MM.1S (cell line): ENCODE measurements at regions not wholly inside any gene's neighbourhood (a gene's known extent, or its start where the extent isn't known, plus 50 kb on each side); places are given as distances from the start of the nearest gene placed in this dataset.

Experiments used
- EZH2 ChIP-seq: fragments of 300-600 bp; sonication (generic); optimal IDR thresholded peaks from 2 replicates; pipeline ENCODE3; 2017; ENCODE audit warnings: low read depth, mild to moderate bottlenecking, antibody characterized with exemption, low read length, mixed read lengths
- EZH2phosphoT487 ChIP-seq: fragments of 300-600 bp; sonication (generic); IDR thresholded peaks from 2 replicates; pipeline ENCODE4 v1.6.1; 2018; ENCODE audit warnings: antibody characterized with exemption, low read length
- TF ChIP-seq, protein P1 (sequence below): fragments of 300-600 bp; sonication (generic); IDR thresholded peaks from 2 replicates; pipeline ENCODE4 v1.5.1; 2016; ENCODE audit warnings: antibody characterized with exemption, low read length, mixed read lengths

GRCh38 chr11:134616038-134616437, 204.0 kb upstream of the B3GAT1 start:
- TF ChIP-seq, protein P1, sequence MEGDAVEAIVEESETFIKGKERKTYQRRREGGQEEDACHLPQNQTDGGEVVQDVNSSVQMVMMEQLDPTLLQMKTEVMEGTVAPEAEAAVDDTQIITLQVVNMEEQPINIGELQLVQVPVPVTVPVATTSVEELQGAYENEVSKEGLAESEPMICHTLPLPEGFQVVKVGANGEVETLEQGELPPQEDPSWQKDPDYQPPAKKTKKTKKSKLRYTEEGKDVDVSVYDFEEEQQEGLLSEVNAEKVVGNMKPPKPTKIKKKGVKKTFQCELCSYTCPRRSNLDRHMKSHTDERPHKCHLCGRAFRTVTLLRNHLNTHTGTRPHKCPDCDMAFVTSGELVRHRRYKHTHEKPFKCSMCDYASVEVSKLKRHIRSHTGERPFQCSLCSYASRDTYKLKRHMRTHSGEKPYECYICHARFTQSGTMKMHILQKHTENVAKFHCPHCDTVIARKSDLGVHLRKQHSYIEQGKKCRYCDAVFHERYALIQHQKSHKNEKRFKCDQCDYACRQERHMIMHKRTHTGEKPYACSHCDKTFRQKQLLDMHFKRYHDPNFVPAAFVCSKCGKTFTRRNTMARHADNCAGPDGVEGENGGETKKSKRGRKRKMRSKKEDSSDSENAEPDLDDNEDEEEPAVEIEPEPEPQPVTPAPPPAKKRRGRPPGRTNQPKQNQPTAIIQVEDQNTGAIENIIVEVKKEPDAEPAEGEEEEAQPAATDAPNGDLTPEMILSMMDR, result no peak
- TF ChIP-seq EZH2 (no peak), EZH2phosphoT487 (no peak)
